ENCODE measurements at regions not wholly inside any gene's neighbourhood (a gene's known extent, or its start where the extent isn't known, plus 50 kb on each side); places are given as distances from the start of the nearest gene placed in this dataset.
"Not testable (repeated sequence)": the region's sequence is repeated elsewhere in the genome, so short reads cannot be mapped to it uniquely, and the experiment has no call there.

DNA sequence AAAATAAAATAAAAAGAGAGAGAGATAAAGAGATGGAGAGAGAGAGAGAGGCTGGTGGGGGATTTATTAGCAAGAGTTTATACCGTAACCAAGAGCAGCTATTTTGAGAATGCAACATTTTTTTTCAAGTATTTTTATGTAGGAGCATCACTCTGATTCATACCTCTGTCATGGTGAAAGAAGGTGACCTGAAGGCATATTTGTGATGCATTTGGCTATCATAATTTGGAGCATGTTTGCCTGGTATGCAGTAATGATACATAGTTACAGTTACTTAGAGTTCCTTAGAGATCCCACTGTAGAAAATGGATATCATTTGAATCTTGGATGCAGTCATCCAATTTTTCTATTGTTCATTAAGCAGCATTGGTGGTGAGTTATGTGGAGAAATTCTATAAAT lies 1472.4 kb downstream of the SI start:
- DNase-seq = no peak

GRCh38 chr3:163601426-163601825 lies 1476.9 kb downstream of the SI start:
- DNase-seq = no peak

GRCh38 chr3:163587342-163587741 lies 1491.0 kb downstream of the SI start:
- DNase-seq = no peak

- DNase-seq = no peak
These were observed 1495.3 kb downstream of the SI start for GRCh38 chr3:163582967-163583366.

DNA sequence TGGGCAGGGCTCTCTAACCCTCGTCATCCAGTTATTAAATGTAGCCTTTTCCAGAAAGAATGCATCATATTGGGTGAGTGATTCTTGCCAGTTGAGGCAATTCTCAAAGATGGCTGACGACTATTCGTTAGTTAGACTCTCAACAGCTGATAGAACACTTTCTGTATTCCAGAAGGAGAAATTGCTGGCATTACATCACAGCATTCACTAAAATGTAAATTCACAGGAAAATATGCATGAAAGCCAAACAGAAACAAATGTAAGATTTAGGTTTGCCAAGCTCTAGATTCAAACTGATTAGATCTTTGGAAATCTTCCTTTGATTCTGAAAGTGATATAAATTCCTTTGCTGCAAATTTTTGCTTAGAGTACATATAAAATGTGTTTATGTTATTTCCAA lies 1501.0 kb downstream of the SI start:
- DNase-seq = no peak

- no peak for DNase-seq
These were observed 1502.0 kb downstream of the SI start for GRCh38 chr3:163576314-163576713.

DNA sequence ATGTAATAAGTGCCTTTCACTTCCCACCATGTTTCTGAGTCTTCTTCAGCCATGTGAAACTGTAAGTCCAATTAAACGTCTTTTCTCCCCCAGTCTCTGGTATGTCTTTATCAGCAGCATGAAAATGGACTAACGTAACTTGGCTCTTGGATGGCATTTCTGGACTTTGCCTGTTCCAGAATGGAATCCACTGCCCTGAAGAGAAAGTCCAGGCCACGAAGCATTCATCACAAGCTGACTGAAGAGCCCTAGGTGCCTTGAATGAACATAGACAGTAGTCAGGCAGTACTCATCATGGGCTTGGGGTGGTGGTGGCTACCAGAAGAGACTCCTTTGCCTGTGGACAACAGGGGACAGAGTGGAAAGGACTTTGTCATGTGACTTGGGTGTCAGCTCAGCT lies 1505.0 kb downstream of the SI start:
- no peak for DNase-seq

GRCh38 chr3:163572856-163573255 lies 1505.4 kb downstream of the SI start:
- DNase-seq = no peak

- no peak for DNase-seq
These were observed 1514.8 kb downstream of the SI start for GRCh38 chr3:163563485-163563884.

- no peak for DNase-seq
These were observed 1515.7 kb downstream of the SI start for GRCh38 chr3:163562625-163563024.

- DNase-seq = no peak
These were observed 1517.1 kb downstream of the SI start for GRCh38 chr3:163561151-163561550.

GRCh38 chr3:163560459-163560858 lies 1517.8 kb downstream of the SI start:
- no peak for DNase-seq

- no peak for DNase-seq
These were observed 1521.3 kb downstream of the SI start for GRCh38 chr3:163556813-163557523.

GRCh38 chr3:163555918-163556317 lies 1522.4 kb downstream of the SI start:
- no peak for DNase-seq

DNA sequence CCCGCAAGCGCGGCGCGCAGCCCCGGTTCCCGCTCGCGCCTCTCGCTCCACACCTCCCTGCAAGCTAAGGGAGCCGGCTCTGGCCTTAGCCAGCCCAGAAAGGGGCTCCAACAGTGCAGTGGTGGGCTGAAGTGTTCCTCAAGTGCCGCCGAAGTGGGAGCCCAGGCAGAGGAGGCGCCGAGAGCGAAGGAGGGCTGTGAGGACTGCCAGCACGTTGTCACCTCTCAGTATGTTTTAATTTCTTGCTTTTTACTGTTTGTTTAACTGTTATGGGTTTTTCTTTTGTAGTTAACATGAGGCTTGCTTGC lies 1525.7 kb downstream of the SI start:
- no peak for DNase-seq

DNA sequence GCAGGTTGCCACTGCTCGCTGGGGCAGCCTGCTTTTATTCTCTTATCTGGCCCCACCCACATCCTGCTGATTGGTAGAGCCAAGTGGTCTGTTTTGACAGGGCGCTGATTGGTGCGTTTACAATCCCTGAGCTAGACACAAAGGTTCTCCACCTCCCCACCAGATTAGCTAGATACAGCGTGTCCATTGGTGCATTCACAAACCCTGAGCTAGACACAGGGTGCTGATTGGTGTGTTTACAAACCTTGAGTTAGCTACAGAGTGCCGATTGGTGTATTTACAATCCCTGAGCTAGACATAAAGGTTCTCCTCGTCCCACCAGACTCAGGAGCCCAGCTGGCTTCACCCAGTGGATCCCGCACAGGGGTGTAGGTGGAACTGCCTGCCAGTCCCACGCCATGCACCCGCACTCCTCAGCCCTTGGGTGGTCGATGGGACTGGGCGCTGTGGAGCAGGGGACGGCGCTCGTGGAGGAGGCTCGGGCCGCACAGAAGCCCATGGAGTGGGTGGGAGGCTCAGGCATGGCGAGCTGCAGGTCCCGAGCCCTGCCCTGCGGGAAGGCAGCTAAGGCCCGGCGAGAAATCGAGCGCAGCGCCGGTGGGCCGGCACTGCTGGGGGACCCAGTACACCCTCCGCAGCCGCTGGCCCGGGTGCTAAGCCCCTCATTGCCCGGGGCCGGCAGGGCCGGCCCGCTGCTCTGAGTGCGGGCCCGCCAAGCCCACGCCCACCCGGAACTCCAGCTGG lies 1526.2 kb downstream of the SI start:
- not testable (repeated sequence) for DNase-seq

- DNase-seq = no peak
These were observed 1530.3 kb downstream of the SI start for GRCh38 chr3:163548015-163548414.

DNA sequence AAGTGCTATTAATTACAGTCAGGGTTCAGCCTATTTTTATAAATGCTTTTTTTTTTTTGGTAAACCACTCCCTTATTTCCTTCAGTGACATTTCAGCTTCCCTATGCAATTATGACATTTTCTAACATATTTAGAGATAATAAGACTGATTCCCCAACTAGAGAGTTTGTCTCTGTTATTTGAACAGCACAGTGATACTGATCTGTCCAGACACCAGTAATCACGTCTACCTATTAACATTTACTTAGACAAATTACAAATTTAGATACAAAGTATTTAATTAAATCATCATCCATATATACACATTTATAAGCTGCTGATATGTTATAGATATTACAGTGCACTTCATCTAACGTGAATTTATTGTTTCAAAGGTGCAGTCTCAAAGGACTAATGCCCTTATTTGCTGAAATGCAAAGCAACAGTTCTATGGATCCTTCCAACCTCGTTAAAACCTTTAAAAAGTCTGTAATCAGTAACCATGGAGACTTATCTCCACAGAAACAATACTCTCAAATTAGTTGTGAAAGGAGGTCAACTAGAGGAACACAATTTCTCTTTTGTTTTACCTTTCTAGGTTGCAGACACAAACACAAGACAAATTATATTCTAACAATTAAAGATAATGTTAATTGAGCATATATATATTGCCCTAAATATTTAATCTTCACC lies 1531.1 kb downstream of the SI start:
- no peak for DNase-seq

DNA sequence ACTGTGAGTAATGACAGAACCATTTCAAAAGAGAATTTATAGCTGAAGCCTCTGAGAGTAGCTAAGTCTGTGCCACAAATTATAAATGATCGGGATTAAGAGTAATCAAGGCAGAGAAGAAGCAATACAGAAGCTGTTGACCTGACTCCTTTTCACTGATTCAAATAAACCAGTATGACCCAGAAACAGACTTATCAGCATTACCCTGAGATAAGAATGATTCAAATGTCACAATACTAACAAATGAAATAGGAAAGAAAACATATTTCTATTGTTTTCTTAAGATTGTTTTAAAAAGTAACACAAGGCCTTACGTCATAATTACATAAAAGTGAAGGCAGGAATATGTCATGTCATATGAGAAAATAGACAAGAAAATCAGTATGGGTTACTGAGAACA lies 1534.6 kb downstream of the SI start:
- no peak for DNase-seq

- no peak for DNase-seq
These were observed 1536.7 kb downstream of the SI start for GRCh38 chr3:163541629-163542028.

- DNase-seq = no peak
These were observed 1539.9 kb downstream of the SI start for GRCh38 chr3:163538387-163538786.

DNA sequence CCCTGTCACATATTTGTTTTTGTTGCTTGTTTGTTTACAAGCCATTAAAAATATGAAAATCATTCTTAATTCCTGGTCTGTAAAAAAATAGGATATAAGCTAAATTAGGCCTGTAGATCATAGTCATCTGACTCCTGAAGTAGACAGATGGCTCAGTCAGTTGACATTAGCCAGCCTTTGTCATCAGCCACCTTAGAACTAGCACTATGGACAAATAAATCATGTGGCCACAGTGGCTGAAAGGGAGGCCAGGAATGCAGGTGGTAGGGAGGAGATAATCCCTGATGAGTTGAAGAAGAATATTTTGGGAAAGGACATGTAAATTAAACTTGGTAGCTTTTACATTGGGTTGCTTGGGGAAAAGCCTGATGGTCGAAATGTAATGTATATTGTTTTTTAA lies 1544.9 kb downstream of the SI start:
- DNase-seq = no peak

DNA sequence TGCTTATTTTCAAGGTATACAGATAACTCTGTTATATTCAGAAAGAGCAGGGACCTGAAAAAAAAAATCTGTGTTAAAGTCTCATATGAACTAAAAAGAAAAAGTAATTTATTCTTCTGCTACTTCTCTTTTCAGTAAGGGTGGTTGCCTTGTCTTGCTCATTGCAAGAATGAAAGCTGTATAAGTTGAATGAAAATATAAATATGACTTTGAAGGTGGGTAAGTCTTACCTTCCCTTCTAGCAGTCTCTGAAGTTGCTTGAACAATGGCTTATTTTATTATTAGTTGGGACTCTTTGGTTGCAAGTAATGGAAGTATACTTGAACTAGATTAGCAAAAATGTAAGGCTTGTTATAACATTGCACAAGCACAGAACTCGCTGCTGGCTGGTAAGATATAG lies 1554.9 kb downstream of the SI start:
- DNase-seq = no peak

DNA sequence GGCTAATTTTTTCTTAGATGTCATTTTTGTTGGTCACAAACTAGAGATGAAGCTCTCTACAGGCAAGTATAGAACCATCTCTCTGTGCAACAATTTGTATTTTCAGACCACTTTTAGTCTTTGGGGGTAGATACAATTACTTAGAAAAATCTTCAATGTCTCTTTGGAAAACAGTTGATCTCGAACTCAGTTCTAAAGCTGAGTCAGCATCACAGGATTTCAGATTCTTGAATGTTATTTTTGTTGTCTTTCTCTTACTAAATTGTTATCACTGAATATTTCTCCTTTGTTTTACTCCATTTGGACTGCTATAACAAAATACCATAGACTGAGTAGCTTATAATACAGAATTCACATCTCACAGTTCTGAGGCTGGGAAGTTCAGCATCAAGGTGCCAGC lies 1557.0 kb downstream of the SI start:
- no peak for DNase-seq
